ENCODE measurements at regions not wholly inside any gene's neighbourhood (a gene's known extent, or its start where the extent isn't known, plus 50 kb on each side); places are given as distances from the start of the nearest gene placed in this dataset.

GRCh38 chrX:134173541-134174272 is 63.3 kb upstream of the CCDC160 start:
- TF ChIP-seq CSRNP3 (CRISPR knock-in tag; IDR thresholded peaks at IDR 0.05) (no peak), RARB (CRISPR knock-in tag; IDR thresholded peaks at IDR 0.05) (no peak), PPARA (CRISPR knock-in tag; IDR thresholded peaks at IDR 0.05; ENCODE audit: borderline replicate concordance) (no peak), ZFP30 (CRISPR knock-in tag; IDR thresholded peaks at IDR 0.05) (no peak), BACH2 (CRISPR knock-in tag; IDR thresholded peaks at IDR 0.05; ENCODE audit: borderline replicate concordance) (no peak), PATZ1 (CRISPR knock-in tag; IDR thresholded peaks at IDR 0.05; ENCODE audit: borderline replicate concordance) (no peak), ARNTL (CRISPR knock-in tag; IDR thresholded peaks at IDR 0.05; ENCODE audit: borderline replicate concordance, low read depth) (no peak), ESRRG (CRISPR knock-in tag; IDR thresholded peaks at IDR 0.05) (no peak), ZFP3 (CRISPR knock-in tag; IDR thresholded peaks at IDR 0.05) (no peak), GLIS3 (CRISPR knock-in tag; IDR thresholded peaks at IDR 0.05) (no peak), ZC3H10 (CRISPR knock-in tag; IDR thresholded peaks at IDR 0.05) (no peak), ZNF565 (CRISPR knock-in tag; conservative IDR thresholded peaks at IDR 0.05; ENCODE audit: low read depth) (no peak)
